Stimulated activated CD8-positive, alpha-beta memory T cell treated with anti-CD3 and anti-CD28 coated beads, Interleukin-4, amount 100 ng/mL, for 1 hour (primary cell): ENCODE measurements at regions not wholly inside any gene's neighbourhood (a gene's known extent, or its start where the extent isn't known, plus 50 kb on each side); places are given as distances from the start of the nearest gene placed in this dataset.

Experiments
- DNase-seq, 2 donors: peaks; one replicate each; pipeline ENCODE4 v3.0.0-alpha.2; 2020; ENCODE audit warnings: low read depth in 2 of 2, low spot score in 1 of 2

- DNase-seq: no peak
These were observed 271.3 kb downstream of the BMP7 start for GRCh38 chr20:56995149-56995548.

DNA sequence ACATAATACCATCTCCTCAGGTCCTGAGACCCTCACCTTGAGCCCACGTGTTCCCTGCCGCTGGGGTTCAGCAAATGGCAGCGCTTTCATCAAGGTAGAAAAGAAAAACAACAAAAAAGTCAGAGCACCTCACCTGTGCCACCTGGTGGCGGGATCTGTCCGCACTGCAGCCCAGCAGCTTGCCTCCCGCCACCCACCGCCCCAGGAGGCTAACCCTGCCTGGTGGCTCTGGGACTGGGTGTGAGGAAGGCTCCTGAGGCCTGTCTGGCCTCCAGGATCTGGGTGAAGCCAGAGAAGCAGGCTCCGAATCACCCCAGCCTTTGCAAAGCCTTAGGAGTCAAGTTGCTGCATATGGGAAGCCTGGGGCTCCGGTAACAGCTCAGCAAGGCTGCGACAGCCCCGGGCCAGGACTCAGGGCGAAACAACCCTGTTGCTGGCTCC, 270.8 kb downstream of the BMP7 start:
- DNase-seq: no peak

DNA sequence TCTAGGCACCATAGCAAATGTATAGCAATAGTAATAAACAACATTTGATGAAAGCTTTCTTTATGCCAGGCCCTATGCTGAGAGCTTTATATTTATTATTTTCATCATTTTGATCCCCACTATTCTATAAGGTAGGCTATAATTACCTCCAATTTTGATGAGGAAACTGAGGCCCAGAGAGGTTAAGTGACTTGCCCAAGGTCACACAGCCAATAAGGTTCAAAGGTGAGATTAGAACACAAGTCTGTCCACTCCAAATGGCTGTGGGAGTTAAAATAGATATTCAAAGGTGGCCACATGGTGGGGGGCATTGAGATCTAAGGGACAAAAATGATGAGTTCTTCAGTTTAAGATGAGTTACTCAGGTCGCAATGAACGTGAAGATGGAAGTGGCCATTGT, 269.9 kb downstream of the BMP7 start:
- DNase-seq: no peak

GRCh38 chr20:56998438-56998837, 268.0 kb downstream of the BMP7 start:
- no peak for DNase-seq

GRCh38 chr20:57000441-57000968, 265.9 kb downstream of the BMP7 start:
- no peak for DNase-seq

DNA sequence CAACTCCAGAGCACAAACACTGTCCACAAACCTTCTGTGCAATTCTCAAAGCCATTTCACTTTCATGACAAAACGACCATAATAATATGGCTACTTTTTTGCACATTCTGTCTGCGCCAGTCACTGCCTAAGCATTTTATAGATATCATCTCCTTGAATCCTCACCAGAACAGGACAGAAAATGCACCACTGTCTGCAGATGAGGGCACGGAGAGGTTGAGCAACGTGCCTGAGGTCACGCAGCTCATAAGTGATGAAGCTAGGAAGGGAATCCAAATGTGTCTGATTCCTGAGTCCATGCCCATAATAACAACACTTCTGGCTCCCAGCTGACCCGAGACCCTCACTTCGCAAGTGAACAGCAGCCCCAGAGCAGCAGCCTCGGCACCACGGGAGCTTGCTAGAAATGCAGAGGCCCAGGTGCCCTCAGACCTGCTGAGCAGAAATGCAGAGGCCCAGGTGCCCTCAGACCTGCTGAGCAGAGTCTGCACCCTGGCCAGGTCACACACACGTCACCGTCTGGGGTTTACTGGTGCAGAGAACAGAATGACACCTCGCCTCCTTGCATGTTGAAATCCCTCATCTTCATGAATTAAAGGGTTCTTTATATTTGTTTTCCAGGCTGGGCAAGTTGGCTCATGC, 265.2 kb downstream of the BMP7 start:
- no peak for DNase-seq

DNA sequence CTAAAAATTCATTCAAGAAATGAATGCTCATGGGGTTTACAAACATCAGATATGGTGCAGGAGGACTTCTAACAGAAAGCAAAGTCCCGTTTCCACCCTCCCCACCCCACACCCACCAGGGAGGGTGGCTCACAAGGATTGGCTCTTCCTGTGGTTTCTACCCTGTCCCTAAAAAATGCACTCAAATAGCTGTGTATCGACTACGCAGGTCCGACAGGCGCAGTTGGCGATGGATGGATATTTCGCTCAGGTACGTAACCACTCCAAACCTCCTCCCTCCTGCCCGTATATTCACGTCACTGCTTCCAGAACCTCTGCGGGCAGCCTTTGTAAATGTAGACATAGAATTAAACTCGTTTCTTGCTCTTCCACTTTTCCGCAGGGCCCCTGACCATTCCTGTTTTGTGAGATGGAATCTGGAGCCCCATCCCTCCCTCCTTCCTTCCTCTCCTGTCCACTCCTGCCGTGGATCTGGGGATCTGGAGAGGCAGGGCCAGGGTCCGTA, 264.3 kb downstream of the BMP7 start:
- DNase-seq: no peak

DNA sequence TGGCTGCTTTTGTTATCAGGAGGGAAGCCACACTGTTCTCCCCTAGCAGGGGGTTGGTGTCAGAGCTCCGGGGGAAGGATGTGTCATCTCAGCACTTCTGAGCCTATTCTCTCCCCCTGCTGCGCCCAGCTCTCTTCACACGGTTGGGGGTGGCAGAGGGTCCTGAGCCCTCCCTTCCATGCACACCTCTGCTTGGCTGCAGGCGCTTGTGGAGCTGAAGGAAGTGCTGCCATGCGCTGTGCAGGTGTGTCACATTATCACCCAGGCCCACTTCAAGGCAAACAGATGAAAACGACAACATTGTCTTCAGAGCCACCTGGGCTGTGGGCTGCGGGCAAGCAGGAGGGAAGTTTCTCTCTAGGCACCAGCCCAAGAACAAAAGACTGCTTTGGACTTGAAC, 263.4 kb downstream of the BMP7 start:
- DNase-seq: no peak

DNA sequence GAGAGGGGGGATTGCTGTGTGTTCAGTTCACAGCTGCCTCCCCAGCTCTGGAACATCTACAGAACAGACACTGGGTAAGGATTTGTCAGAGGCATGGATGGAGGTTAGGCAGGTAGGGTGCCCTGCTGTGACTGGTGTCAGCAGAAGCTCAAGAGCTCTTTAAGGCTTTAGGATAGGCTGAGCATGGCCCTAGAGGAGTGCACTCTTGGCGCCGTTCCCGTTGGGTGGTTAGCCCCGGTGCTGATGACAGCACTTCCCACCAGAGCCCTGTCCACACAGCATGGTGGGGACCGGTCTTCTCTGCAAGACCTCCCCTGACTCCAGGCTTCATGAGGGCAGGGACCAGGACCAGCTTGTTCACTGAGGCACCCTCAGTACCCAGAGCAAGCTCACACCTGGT, 262.0 kb downstream of the BMP7 start:
- DNase-seq: no peak

DNA sequence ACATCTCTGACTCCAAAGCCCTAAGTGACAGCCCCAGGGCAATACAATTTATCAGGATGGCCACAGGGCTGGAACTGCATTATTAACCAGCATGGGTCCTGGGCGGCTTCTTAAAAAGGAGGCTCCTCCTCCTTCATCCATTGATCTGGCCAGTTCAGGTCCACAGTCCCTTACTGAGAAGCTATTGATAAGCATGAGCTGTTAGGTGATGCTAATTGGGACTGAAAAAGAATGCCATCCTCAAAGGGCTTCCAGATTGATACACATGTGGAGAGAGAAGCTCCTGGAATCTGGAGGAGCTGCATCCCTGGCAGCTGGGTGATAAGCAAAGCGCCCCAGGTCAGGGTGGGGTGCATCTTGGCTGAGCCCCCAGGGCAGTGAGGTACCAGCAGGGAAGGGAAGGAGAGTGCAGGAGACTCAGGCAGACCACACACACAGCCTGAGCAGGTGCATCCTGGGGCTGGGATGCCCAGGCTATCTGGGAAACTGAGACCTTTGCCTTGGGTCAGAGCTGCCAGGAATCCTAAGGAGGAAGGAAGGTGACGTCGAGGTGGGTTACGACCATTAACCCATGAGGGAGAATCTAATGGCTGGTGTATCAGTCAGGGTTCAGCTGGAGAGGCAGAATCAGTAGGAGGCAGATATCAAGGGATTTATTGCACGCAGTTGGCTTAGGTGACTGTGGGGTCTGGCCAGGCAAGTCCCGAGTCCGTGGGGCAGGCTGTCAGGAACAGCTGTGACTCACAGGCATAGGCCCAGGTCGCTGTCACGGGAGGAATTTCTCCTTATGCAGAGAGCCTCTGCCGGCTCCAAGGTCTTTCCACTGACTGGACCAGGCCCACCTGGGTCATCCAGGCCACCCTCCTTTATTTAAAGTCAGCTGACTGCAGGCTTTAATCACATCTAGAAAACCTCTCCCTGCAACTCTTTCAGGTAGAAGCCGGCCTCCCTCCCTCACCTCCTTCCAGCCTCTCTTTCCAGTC, 261.2 kb downstream of the BMP7 start:
- DNase-seq: no peak

DNA sequence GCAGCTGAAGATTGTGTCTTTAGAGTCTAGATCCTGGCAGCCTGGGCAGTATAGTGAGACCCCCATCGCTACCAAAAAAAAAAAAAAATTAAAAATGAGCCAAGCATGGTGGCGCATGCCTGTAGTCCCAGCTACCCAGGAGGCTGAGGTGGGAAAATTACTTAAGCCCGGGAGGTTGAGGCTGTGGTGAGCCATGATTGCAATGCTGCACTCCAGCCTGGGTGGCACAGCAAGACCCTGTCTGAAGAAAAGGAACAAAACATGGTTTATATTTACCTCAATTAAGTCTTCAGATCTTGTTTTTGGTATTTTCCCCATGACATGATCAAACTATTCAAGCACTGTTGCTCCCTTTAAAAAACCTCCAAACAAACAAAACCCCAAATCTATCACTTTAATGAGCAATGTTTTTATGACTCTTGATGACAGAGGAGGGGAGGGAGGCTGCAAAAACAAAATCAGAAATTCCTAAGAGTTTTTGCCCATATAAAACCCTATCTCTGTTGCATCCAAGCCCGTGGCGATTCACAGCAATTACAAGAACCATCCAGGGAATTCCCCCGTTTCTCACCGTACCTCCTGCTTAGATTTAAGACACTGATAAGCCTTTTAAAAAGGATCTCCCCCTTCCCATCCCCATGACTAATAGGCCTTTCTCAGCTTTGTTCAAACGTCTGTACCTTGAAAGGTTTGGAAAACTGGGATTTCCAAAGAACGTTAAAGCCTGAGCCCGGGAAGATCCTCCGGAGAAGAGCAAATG, 259.9 kb downstream of the BMP7 start:
- DNase-seq: no peak

GRCh38 chr20:57007171-57007540, 259.3 kb downstream of the BMP7 start:
- no peak for DNase-seq

DNA sequence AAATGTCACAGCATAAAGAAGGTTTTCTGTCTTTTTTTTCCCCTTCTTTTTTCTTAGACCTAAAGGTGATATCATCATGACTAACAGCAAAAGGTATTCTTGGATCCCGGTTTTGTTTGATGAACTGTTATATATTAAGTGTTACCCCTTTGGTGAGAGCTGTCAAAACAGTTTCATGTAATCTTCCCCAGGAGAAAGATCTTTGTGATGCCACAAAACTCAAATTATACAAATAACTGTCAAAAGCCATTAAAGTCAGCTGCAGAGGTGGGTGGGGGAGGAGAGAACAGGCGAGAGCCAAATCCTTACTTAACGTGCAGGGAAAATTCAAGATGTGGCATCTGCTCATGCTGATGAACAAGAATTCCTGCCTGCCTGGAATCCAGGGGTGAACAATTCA, 258.2 kb downstream of the BMP7 start:
- DNase-seq: no peak

DNA sequence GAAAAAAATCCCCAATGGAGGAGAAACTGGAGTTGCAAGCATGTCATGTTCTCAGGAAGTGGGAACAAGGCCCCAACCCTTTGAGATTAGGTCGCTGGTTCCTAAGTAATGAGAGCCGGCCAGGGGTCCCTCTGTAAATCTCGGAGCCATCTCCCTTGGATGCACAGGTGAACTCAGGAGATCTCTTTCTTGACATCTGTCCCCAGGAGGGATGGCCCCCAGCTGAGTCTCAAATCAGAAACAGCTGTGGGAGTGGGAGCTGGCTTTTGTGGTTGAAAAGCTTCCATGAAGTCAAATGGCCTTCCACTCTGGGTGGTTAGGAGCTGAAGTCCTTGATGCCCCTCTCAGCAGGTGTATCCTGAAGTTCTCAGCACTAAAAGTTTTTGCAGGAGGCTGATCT, 257.1 kb downstream of the BMP7 start:
- DNase-seq: no peak

- no peak for DNase-seq
These were observed 256.7 kb downstream of the BMP7 start for GRCh38 chr20:57009775-57010174.

DNA sequence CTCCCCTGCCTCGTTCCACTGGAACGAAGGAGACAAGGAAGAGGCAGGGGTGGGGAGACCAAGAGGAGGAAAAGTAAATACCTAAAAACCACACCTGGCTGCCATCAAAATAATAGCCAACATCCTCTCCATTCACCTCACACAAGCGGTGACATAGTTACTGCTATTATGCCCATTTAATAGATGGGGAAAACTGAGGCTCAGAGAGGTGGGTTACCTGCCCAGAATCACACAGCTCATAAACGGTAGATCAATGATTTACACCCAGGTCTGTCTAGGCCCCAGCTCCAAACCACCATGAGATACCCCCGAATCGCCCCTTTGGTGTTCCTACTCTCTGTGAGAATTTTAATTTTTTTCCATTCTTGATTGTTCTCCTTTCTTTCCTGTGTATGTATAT, 253.8 kb downstream of the BMP7 start:
- DNase-seq: no peak

DNA sequence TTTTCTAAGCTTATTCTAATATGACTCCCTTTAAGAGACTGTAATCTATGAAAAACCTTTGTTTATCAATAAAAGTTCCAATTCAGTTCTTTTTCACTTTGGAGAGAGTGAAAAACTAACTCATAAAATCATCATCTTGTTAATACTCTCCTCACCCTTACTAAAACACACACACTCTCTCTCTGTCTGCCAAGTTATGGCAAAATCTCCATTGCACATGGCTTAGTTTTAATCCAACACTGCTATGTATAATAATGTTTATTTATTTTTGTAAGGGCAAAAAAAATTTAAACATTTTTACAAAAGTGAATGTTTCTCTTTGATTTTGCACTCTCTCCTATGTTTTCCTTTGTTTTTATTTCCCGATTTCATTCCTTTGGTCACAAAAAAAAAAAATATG, 253.2 kb downstream of the BMP7 start:
- DNase-seq: no peak

DNA sequence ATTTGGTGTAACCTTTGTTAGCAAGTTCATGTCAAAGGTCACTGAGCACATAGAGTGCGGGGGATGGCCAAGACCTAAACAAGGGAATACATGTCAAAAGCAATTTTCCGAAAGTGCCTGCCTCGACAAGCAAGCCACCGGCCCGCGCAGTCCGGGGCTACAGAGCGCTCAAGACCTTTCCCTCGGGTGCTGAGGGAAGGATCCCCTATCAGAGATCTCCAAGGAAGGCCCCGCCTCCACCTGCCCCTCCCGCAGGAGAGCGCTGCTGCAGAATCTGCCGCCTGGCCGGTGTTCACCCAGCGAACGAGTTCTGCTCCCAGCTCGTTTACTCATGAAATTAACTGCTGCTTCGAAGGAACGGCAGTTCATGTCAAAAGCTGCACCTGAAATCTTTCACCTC, 252.7 kb downstream of the BMP7 start:
- DNase-seq: no peak

DNA sequence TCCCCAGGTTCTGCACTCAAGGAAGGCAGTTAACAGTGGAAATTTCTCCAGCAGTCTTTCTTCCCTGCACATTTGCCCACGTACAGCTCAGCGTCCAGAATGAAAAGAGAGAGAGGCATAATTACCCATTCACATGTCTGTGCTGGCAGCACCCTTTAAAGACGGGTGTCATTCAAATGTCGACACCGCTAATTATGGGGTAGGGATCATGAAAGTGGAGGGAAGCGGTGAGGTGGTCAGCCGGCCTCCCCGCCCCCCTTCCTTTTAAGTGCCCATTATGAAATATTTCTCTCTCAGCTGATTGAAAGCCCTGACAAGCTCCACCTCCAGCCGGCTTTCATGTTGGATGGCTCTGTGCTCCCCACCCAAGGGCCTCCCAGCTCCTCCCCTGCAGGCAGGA, 246.1 kb downstream of the BMP7 start:
- no peak for DNase-seq

DNA sequence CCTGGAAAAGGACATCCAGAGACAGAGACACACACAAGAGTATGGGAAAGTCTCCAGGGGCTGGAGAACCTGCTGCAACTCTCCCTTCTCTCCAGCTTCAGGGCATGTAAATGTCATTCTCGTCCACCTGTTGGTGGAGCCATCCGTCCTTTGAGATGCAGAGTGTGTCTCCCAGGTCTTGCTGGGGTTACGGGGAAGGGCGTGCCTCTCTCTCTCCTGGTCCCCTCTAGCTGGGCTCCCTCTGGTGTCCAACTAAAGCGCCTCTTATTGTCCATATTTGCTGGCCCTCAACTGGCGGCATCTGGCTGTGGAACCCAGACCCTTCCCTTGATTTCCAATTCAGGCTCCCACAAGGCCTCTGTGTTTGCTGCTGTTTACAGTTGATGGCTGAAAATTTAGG, 244.1 kb downstream of the BMP7 start:
- no peak for DNase-seq

DNA sequence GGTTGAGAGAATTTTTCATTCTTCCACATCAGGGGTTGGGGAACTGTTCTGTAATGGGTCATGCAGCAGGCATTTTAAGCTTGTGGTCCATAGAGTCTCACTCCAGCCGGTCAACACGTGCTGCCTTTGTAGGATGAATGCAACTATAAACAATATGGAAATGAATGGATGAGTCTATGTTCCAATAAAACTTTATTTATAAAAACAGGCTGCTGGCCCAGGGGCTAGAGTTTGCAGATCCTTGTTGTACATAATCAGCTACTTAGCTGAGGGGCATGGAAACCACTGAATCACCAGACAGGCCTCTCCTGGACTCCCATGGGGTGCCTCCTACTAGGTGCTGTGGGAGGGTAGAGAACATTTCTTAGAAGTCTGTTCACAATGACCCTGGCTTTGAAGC, 243.4 kb downstream of the BMP7 start:
- DNase-seq: no peak
